Loucy (cell line): ENCODE measurements at regions not wholly inside any gene's neighbourhood (a gene's known extent, or its start where the extent isn't known, plus 50 kb on each side); places are given as distances from the start of the nearest gene placed in this dataset.

Experiments used
- H2AFZ ChIP-seq: fragments of 200-600 bp; sonication (generic); 2 replicates; pipeline ENCODE4 v1.6.0; 2016; ENCODE audit warnings: antibody characterized with exemption, mild to moderate bottlenecking, low read length, moderate library complexity
- H3F3A ChIP-seq: fragments of 200-600 bp; 2 replicates; pipeline ENCODE4 v1.6.0; 2016; ENCODE audit warnings: antibody characterized with exemption, low read depth, mild to moderate bottlenecking
- H3K27me3 ChIP-seq: fragments of 200-600 bp; sonication (generic); 2 replicates; pipeline ENCODE4 v1.6.1; 2014; ENCODE audit warnings: low read length, mild to moderate bottlenecking; ENCODE audit not compliant: insufficient read depth, poor library complexity, severe bottlenecking
- H3K36me3 ChIP-seq: fragments of 200-600 bp; sonication (generic); 2 replicates; pipeline ENCODE4 v1.6.1; 2016; ENCODE audit warnings: low read length; ENCODE audit not compliant: insufficient read depth
- H3K4me1 ChIP-seq: fragments of 200-600 bp; sonication (generic); 2 replicates; pipeline ENCODE4 v1.5.1; 2014; ENCODE audit warnings: low read length, mild to moderate bottlenecking; ENCODE audit not compliant: insufficient read depth, poor library complexity, severe bottlenecking
- H3K4me2 ChIP-seq: fragments of 200-600 bp; sonication (generic); 2 replicates; pipeline ENCODE4 v1.6.0; 2014; ENCODE audit warnings: antibody characterized with exemption, low read length, low read depth, mild to moderate bottlenecking; ENCODE audit not compliant: poor library complexity, severe bottlenecking
- H3K4me3 ChIP-seq: fragments of 200-600 bp; sonication (generic); 2 replicates; pipeline ENCODE4 v1.5.1; 2014; ENCODE audit warnings: low read length, mild to moderate bottlenecking, mixed read lengths; ENCODE audit not compliant: poor library complexity, severe bottlenecking
- H3K79me2 ChIP-seq: fragments of 200-600 bp; sonication (generic); 2 replicates; pipeline ENCODE4 v1.6.1; 2014; ENCODE audit warnings: low read length; ENCODE audit not compliant: insufficient read depth
- H3K9ac ChIP-seq: fragments of 200-600 bp; sonication (generic); 2 replicates; pipeline ENCODE4 v1.6.0; 2014; ENCODE audit warnings: mild to moderate bottlenecking, low read depth, low read length, moderate library complexity; ENCODE audit not compliant: poor library complexity, severe bottlenecking
- H3K9me2 ChIP-seq: fragments of 200-600 bp; sonication (generic); replicated peaks from 2 replicates; pipeline ENCODE4 v1.6.1; 2016; ENCODE audit warnings: low read depth, low read length, mixed read lengths
- H3K9me3 ChIP-seq: fragments of 200-600 bp; sonication (generic); 2 replicates; pipeline ENCODE4 v1.6.1; 2014; ENCODE audit warnings: mild to moderate bottlenecking, antibody characterized with exemption, low read length, low read depth; ENCODE audit not compliant: insufficient read depth
- H4K20me1 ChIP-seq: fragments of 200-600 bp; sonication (generic); 2 replicates; pipeline ENCODE4 v1.6.0; 2014; ENCODE audit warnings: antibody characterized with exemption, low read length, mild to moderate bottlenecking; ENCODE audit not compliant: insufficient read depth, poor library complexity, severe bottlenecking
- EZH2phosphoT487 ChIP-seq: fragments of 200-600 bp; IDR thresholded peaks from 2 replicates; pipeline ENCODE4 v1.6.1; 2018; ENCODE audit warnings: antibody characterized with exemption, mild to moderate bottlenecking, moderate library complexity, borderline replicate concordance
- TF ChIP-seq, protein P1 (sequence below): fragments of 200-600 bp; sonication (generic); conservative IDR thresholded peaks from 2 replicates; pipeline ENCODE4 v1.5.1; 2014; ENCODE audit warnings: mild to moderate bottlenecking, antibody characterized with exemption, low read length

DNA sequence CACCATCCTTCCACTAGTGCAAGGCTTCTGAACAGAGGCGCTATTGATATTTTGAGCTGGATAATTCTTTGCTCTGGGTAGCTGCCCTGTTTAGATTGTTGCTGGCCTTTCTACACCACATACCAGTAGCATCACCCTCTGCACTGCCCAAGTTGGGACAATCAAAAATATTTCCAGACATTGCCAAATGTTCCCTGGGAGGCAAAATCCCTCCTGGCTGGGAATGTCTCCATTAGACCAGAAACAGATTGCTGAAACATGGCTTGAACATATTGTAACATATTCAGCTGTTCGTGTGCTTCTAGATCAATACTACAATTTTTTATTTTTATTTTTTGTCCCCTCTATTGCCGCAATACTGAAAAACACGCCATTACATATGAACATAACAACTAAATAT is 174.6 kb downstream of the ABCA8 start:
- no peak overlapping the region for H3K4me2 ChIP-seq
- no peaks in the 10 kb centered on the region for H4K20me1 ChIP-seq
- TF ChIP-seq EZH2phosphoT487 = no peak
- TF ChIP-seq, protein P1, sequence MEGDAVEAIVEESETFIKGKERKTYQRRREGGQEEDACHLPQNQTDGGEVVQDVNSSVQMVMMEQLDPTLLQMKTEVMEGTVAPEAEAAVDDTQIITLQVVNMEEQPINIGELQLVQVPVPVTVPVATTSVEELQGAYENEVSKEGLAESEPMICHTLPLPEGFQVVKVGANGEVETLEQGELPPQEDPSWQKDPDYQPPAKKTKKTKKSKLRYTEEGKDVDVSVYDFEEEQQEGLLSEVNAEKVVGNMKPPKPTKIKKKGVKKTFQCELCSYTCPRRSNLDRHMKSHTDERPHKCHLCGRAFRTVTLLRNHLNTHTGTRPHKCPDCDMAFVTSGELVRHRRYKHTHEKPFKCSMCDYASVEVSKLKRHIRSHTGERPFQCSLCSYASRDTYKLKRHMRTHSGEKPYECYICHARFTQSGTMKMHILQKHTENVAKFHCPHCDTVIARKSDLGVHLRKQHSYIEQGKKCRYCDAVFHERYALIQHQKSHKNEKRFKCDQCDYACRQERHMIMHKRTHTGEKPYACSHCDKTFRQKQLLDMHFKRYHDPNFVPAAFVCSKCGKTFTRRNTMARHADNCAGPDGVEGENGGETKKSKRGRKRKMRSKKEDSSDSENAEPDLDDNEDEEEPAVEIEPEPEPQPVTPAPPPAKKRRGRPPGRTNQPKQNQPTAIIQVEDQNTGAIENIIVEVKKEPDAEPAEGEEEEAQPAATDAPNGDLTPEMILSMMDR = no peak
- no peaks in the 10 kb centered on the region for H3K9me3 ChIP-seq
- H3K36me3 ChIP-seq = no peaks in the 10 kb centered on the region
- H3K9me2 ChIP-seq = no peaks in the 10 kb centered on the region
- H3K27me3 ChIP-seq = no peaks in the 10 kb centered on the region
- no peak overlapping the region for H3K4me3 ChIP-seq
- H3K4me1 ChIP-seq = no peaks in the 10 kb centered on the region
- H3F3A ChIP-seq = no peaks in the 10 kb centered on the region
- no peaks in the 10 kb centered on the region for H3K79me2 ChIP-seq
- H3K9ac ChIP-seq = no peak overlapping the region
- H2AFZ ChIP-seq = no peak overlapping the region

DNA sequence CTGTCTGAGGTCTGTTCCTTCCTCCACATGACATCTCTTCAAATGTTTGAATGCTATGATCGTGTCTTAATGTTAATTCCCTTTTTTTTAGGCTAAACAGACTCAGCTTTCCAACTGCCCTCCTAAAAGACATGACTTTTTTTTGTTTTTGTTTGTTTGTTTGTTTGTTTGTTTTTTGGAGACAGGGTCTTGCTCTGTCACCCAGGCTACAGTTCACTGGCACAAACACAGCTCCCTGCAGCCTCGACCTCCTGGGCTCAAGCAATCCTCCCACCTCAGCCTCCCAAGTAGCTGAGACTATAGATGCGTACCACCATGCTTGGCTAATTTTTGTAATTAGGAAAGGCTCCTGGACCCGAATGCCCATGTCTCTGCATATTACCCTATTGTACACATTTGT is 176.5 kb downstream of the ABCA8 start:
- Histone ChIP-seq H3K79me2 (no peaks in the 10 kb centered on the region), H2AFZ (no peak overlapping the region), H3K36me3 (no peaks in the 10 kb centered on the region), H3K27me3 (no peaks in the 10 kb centered on the region), H3K4me1 (no peaks in the 10 kb centered on the region), H3K9me2 (no peaks in the 10 kb centered on the region), H3K9ac (no peak overlapping the region), H3K4me2 (no peak overlapping the region), H3K9me3 (no peaks in the 10 kb centered on the region), H4K20me1 (no peaks in the 10 kb centered on the region), H3K4me3 (no peak overlapping the region), H3F3A (no peaks in the 10 kb centered on the region)
- TF ChIP-seq, protein P1 = no peak
- no peak for TF ChIP-seq EZH2phosphoT487

DNA sequence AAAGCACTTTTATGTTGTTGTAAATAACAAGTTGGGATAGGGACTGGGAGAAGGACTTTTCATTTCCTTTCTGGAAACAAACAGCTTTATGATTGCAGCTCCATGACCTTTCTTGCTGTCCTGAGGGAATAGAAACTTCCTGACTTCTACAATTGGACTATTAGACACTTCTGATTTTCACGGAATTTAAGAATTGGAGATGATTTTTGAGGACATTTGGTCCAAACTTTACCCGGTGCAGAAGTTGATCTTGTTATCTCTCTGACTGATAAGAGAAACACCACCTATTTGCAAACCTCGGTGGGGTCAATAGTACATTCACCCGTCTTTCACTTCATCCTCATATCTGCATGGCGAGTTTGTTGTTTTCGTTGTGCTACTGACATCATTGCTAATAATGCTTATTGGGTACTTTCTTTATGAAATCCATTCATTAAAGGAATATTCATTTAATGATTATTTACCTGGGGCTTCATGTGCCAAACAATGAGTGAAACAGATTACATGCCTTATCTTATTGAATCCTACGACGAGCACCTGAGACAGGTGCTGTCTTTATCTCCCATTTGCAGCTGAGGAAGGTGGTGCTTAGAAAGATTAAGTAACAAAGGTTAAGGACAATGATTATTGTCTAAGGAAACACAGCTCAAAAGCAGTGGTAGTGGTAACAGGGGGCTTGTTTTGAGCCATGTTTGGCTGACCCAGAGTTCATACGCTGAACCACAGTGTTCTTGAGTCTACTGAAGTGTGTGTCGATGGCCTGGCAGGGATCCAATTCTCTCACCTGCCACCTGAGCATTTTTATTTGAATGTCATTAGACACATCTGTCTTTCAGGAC is 176.9 kb upstream of the FAM20A start:
- Histone ChIP-seq H3K4me3 (no peak overlapping the region), H3K9ac (no peak overlapping the region), H2AFZ (no peak overlapping the region), H3K9me3 (no peaks in the 10 kb centered on the region), H3K36me3 (no peaks in the 10 kb centered on the region), H3K4me1 (no peaks in the 10 kb centered on the region), H3K27me3 (no peaks in the 10 kb centered on the region), H3K79me2 (no peaks in the 10 kb centered on the region), H4K20me1 (no peaks in the 10 kb centered on the region), H3K4me2 (no peak overlapping the region), H3F3A (no peaks in the 10 kb centered on the region), H3K9me2 (no peaks in the 10 kb centered on the region)
- no peak for TF ChIP-seq EZH2phosphoT487
- TF ChIP-seq, protein P1 = no peak
